NCI-H69 (cell line): ENCODE measurements at regions not wholly inside any gene's neighbourhood (a gene's known extent, or its start where the extent isn't known, plus 50 kb on each side); places are given as distances from the start of the nearest gene placed in this dataset.
"Not testable (repeated sequence)": the region's sequence is repeated elsewhere in the genome, so short reads cannot be mapped to it uniquely, and the experiment has no call there.

Experiments used
- DNase-seq: peaks from one replicate; lab custom pipeline; 2025; lab: John Stamatoyannopoulos, UW

DNA sequence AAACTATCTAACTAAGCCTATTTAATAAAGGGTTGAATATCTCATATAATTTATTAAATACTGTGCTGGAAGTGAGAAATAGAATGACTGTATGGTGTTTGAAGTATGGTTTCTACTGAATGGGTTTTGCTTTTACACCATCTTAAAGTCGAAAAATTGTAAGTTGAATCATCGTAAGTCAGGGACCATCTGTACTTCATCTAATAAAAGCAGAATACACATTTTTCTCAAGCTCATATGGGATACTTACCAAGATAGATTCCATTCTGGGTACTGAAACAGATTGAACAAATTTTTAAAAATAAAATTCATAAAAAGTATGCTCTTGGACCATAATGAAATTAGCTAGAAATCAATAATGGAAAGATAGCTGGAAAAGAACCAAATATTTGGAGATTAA is 285.4 kb downstream of the CXCL12 start:
- DNase-seq, result no peak

GRCh38 chr10:44096217-44096616 is 288.7 kb downstream of the CXCL12 start:
- not testable (repeated sequence) for DNase-seq

GRCh38 chr10:44089671-44090070 is 295.2 kb downstream of the CXCL12 start:
- DNase-seq, result no peak

DNA sequence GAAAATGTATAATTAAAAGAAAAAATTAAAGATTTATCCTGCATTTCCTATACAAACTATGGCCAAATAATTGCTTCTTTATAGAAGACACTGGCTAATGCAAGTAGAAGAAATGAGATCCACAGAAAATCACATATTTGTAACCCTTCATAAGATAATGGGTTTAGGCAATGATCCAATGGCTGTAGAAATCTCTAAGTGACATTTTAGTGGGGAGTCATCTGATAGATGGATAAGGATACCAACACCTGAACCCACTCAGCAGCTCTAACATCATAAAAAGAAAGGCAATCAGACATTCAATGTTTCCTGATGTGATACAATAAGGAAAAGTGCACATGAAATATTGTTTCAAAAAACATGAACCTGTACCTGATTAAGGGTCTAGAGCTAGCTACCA is 297.5 kb downstream of the CXCL12 start:
- DNase-seq, result no peak

DNA sequence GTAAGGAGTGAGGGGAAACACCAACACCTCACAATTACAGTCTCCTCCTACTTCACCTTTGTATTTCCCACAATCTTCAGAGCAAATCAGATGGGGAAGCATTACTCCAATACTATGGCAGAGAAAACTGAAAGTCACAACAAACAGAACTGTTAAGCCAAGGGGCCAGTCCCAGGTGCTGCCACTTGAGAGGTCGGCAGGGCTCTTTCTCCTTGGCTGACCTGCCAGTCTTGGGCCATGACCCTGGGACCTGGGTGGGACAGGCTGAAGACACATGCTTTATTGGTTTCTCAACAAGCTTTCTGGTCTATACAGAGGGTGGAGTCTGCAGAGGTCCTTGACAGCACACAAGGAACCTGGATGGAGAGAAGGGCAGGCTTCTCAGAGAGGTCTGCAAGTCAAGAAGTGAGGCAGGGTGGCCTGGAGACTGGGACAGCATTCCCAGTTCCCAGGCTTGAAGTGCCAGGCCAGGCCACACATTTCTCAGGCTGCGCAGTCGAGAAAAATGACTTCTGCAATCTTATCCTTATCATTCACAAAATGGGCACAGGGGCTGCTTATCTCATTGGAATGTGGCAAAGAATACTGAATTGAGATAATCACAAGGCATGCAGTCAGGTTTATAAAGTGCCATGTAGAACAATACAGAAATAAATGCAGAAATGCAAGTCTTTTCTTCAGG is 301.0 kb downstream of the CXCL12 start:
- no peak for DNase-seq

- DNase-seq, result no peak
Measured at GRCh38 chr10:44071479-44071878, 313.4 kb downstream of the CXCL12 start.

- DNase-seq, result no peak
Measured at GRCh38 chr10:44070282-44070681, 314.6 kb downstream of the CXCL12 start.

DNA sequence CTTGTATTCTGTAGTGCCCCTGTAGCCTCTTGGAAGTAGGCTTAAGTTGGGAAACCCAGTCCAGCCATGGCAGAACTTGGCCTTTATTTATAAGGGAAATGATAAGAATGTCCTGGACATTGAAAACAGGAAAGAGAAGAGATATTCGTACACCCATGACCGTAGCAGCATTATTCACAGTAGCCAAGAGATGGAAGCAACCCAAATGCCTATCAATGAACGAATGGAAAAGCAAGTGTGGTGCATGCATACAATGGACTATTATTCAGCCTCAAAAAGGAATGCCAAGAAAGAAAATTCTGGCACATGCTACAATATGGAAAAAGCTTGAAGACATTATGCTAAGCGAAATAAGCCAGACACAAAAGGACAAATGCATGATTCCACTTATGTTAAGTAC is 315.3 kb downstream of the CXCL12 start:
- DNase-seq, result no peak

DNA sequence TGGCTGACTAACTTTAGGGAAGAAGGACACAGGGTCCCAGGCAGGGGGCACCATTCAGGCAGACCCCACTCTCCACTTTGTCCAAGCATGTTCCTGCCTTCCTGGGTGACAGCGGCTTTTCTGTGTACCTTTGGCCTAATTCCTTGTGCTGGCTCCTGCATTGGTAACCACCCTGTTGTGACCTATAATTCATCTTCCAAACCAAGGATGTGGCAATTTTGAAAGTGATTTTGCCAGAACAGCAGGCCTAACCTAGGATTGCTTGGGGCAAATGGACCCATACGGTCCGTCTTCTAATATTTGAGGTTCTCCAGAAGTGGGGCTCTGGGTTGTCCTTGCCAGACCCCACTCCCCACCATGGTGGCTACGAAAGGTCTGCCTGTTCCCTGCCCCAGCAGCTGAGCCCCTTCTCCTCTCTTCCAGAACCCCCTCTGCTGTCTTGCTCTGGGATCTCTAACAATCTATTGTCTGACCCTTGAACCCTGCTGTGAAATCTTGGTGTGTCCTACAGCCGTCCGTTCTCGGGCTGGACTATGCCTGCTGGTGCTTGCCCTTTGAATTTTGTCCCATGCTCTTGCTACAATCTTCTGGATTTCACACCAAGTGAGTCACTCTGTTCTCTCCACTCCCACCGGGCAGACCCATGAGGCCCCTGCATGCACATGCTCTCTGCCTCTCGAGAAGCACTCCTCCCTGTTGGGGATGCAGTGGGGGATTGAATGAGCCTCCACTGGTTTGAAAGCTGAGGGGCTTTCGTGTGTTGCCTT is 316.0 kb downstream of the CXCL12 start:
- no peak for DNase-seq

DNA sequence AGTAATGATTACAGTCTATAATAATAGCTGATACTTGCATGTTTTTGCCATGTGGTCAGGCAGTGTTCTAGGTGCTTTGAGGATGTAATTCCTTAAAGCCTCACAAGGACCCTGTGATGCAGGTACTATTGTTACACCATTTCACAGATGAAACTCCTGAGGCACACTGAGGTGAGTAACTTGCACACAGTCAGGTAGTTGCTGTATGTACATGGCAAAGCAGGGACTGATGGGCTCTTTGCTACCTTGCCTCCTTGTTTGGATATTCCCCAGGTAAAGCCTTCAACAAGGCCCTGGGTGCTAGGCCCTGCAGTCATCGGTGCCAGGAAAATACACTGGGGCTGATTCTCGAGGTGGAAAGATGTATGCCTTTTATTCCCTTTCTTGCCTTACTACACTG is 317.5 kb downstream of the CXCL12 start:
- no peak for DNase-seq

DNA sequence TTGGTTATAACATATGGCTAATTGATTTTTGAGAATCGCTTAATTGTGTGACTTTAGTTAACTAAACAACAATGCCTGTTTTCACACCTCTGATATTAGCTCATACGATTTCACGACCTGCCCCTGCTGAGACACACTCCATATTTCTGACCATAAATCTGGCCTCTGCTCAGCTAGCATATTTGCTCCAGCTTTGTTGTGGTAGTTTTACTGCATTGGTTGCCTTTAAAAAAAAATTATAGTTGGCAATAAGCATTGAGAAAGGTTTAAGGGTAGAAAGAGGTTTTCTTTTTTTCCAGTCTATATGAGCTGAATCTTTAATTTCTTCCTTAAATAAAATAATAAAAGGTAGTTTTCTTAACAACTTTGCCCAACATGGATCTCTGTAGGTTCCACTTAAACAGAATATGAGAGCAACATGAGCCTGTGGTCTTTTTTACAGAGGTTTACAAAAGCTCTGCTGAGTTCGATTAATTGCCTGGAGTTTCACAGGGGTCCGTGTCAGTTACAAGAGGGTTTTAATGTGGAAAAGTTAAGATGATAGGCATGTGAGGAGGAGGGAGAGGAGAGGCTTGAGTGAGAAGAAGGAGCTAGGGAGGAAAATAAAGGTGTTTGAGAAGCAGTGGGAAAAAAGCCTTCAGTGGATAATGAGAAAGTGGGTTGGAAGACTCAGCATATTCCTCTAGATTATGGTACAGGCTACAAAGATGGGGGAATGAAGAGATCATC is 318.2 kb downstream of the CXCL12 start:
- no peak for DNase-seq

- DNase-seq, result no peak
Measured at GRCh38 chr10:44065788-44066526, 318.9 kb downstream of the CXCL12 start.

DNA sequence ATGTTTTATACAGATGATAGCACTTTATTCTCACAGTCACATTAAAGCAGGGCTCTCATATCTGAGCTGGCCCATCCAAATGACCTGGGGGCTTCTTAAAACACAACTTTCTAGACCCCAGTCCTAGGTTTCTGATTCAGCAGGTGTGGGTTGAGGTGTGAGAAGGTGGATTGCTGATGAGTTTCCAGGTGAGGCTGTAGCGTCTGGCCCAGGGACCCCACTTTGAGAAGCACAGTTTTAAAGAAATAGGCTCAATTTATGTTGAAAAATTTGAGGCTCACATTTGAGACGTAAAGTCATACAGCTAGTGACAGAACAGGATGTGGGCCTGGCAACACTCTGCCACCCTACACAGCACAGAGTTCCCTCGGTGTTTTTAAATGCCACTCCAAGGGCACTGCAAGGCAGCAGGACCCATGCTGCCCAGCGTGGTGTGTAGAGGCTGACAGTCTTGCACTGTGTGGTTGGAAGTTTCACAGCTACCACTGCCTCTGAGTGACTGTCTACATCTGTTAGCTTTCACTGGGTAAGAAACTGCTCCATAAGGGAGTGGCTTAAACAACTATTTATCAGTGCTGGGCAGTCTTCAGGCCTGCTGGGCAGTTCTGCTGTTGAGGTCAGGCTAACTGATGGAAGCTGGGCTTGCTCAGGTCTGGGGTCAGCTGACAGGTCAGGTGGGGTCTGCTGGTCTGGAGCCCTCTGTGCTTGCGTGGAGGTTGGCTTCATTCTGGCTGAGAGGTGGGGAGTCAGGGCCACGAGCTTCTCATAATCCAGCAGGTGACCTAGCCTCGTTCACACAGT is 319.7 kb downstream of the CXCL12 start:
- no peak for DNase-seq

GRCh38 chr10:44064317-44064716 is 320.6 kb downstream of the CXCL12 start:
- DNase-seq, result no peak

- no peak for DNase-seq
Measured at GRCh38 chr10:44063686-44064085, 321.2 kb downstream of the CXCL12 start.

GRCh38 chr10:44060719-44061118 is 324.2 kb downstream of the CXCL12 start:
- no peak for DNase-seq

- DNase-seq, result no peak
Measured at GRCh38 chr10:44060221-44060620, 324.7 kb downstream of the CXCL12 start.

GRCh38 chr10:44058259-44058658 is 326.6 kb downstream of the CXCL12 start:
- DNase-seq, result no peak

DNA sequence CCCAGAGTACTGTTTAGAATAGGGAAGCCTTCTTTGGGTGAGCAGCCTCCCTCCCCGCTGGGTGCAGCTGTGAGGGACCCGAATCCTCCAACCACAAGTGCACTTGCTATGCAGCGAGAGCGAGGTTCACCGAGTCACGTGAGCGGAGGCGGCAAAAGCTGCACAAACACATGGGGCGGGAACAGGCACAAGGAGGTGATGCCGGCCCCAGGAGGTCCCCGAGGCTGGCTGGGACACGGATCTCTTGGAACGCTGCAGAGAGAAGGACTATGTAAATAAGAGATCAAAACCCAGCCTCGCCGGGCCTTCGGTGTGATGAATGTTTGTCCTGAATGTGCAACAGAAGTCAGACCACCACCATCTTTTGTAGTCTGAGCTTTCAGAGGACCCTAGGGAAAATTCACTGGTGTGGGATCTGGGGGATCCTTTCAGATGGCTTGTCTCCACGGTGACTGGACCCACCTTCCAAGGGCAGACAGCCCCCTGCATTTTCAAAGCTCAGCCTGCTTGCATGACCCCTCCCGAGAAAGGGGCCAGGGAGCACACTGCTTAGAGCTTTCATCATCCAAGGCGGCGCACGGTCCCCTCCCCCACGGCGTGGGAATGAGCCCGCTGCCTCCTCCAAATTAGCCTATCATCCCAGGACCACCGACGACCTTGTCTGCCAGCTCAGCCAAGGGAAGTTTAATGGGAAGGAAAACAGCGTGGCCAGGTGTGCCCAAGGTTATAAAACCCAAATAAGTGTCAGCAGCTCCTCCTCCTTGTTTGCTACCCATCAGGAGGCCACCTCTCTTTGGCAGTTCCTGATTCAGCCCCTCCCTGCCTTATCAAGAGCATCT is 327.7 kb downstream of the CXCL12 start:
- no peak for DNase-seq

- DNase-seq, result no peak
Measured at GRCh38 chr10:44056206-44056605, 328.7 kb downstream of the CXCL12 start.

- no peak for DNase-seq
Measured at GRCh38 chr10:44054046-44054445, 330.9 kb downstream of the CXCL12 start.
